Peyer's patch (tissue), 4 donors: ENCODE measurements at regions not wholly inside any gene's neighbourhood (a gene's known extent, or its start where the extent isn't known, plus 50 kb on each side); places are given as distances from the start of the nearest gene placed in this dataset.

Source experiments
- CTCF ChIP-seq, 6 experiments: fragments of 450-650 bp in 4 of 6; fragments of 200-600 bp in 2 of 6; sonication (generic) in 1 of 6; IDR thresholded peaks; one replicate each; pipeline ENCODE4 v1.5.1; 2017 to 2019; ENCODE audit warnings: antibody characterized with exemption in 6 of 6, mild to moderate bottlenecking in 3 of 6, moderate library complexity in 1 of 6
- POLR2A ChIP-seq, 2 donors: fragments of 450-650 bp; IDR thresholded peaks; one replicate each; pipeline ENCODE4 v1.5.1; 2017; ENCODE audit warnings: antibody characterized with exemption in 2 of 2, mild to moderate bottlenecking in 2 of 2, moderate library complexity in 2 of 2

GRCh38 chr19:28956961-28957360, 256.0 kb downstream of the UQCRFS1 start:
- TF ChIP-seq POLR2A (IDR thresholded peaks at IDR 0.05) (no peak), CTCF (IDR thresholded peaks at IDR 0.05) (no peak)
